OCI-LY1 (cell line): ENCODE measurements at regions not wholly inside any gene's neighbourhood (a gene's known extent, or its start where the extent isn't known, plus 50 kb on each side); places are given as distances from the start of the nearest gene placed in this dataset.

Source experiments
- EZH2 ChIP-seq: fragments of 200-600 bp; sonication (generic), shearing (Covaris generic); IDR thresholded peaks from 2 replicates; pipeline ENCODE4 v1.8.0; 2017; ENCODE audit warnings: borderline replicate concordance, mixed run types, mild to moderate bottlenecking, antibody characterized with exemption, low read length, moderate library complexity, mixed read lengths
- TF ChIP-seq, protein P1 (sequence below): fragments of 200-600 bp; sonication (generic), shearing (Covaris generic); IDR thresholded peaks from 2 replicates; pipeline ENCODE4 v1.5.1; 2017; ENCODE audit warnings: mild to moderate bottlenecking, antibody characterized with exemption, low read length, moderate library complexity, mixed read lengths

DNA sequence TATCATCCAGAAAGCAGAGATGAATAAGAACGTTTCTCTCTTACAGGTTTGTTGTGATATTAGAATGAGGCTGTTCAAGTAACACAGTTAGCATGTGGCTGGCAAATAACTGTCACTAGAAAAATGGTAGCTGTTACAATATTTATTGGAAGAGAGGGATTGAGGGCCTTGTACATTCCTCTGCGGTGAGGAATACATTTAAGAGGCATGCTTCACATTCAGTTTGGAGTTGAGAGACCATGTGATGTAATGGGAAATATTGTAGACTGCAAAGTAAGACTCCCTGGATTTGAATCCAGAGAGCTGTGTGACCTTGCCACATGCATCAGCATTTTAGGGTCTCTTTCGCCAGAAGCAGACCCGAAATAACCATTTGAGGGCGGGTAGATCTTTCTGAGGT, 104.8 kb upstream of the KIT start:
- TF ChIP-seq, protein P1, sequence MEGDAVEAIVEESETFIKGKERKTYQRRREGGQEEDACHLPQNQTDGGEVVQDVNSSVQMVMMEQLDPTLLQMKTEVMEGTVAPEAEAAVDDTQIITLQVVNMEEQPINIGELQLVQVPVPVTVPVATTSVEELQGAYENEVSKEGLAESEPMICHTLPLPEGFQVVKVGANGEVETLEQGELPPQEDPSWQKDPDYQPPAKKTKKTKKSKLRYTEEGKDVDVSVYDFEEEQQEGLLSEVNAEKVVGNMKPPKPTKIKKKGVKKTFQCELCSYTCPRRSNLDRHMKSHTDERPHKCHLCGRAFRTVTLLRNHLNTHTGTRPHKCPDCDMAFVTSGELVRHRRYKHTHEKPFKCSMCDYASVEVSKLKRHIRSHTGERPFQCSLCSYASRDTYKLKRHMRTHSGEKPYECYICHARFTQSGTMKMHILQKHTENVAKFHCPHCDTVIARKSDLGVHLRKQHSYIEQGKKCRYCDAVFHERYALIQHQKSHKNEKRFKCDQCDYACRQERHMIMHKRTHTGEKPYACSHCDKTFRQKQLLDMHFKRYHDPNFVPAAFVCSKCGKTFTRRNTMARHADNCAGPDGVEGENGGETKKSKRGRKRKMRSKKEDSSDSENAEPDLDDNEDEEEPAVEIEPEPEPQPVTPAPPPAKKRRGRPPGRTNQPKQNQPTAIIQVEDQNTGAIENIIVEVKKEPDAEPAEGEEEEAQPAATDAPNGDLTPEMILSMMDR: no peak
- TF ChIP-seq EZH2: no peak
